ENCODE measurements at regions not wholly inside any gene's neighbourhood (a gene's known extent, or its start where the extent isn't known, plus 50 kb on each side); places are given as distances from the start of the nearest gene placed in this dataset.

DNA sequence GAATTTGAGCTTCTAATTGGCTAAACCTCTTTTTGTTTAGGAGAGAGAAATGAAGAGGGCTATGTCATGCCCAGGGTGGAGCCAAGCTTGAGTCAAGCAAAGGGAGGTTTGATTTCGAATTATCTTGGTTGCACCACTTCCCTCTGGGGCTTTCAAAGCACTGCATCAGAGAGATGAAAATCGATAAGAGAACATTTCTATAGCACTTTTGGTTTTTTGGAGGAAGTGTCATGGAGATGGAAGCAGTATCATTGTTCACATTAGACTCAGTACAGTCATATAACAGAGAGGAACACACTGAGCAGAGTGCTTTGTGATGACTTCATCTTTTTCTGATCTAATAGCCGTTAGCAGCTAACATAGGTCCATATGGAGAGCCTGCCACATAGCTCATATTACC is 120.3 kb upstream of the UXS1 start:
- Histone ChIP-seq H3K4me1 (no peaks in the 10 kb centered on the region), H3K27me3 (replicated peaks in 1 of 7) (no peaks in the 10 kb centered on the region), H3K9me3 (no peaks in the 10 kb centered on the region), H3K27ac (no peak overlapping the region), H3K4me3 (no peak overlapping the region), H3K36me3 (no peaks in the 10 kb centered on the region)
- TF ChIP-seq, protein P1, sequence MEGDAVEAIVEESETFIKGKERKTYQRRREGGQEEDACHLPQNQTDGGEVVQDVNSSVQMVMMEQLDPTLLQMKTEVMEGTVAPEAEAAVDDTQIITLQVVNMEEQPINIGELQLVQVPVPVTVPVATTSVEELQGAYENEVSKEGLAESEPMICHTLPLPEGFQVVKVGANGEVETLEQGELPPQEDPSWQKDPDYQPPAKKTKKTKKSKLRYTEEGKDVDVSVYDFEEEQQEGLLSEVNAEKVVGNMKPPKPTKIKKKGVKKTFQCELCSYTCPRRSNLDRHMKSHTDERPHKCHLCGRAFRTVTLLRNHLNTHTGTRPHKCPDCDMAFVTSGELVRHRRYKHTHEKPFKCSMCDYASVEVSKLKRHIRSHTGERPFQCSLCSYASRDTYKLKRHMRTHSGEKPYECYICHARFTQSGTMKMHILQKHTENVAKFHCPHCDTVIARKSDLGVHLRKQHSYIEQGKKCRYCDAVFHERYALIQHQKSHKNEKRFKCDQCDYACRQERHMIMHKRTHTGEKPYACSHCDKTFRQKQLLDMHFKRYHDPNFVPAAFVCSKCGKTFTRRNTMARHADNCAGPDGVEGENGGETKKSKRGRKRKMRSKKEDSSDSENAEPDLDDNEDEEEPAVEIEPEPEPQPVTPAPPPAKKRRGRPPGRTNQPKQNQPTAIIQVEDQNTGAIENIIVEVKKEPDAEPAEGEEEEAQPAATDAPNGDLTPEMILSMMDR (IDR thresholded peaks at IDR 0.05 in 8 of 11, conservative IDR thresholded peaks at IDR 0.05 in 3 of 11): no peak
- TF ChIP-seq POLR2A (IDR thresholded peaks at IDR 0.05): no peak
- TF ChIP-seq POLR2AphosphoS5 (IDR thresholded peaks at IDR 0.05): no peak
- DNase-seq: no peak
- WGBS, 5 donors: 46 to 64% (median 59%) methylated on average over 3 of the region's 3 CpGs
- intact Hi-C loops (cut with DNase I; ENCODE audit: low total_unique reads): no loop called here

DNA sequence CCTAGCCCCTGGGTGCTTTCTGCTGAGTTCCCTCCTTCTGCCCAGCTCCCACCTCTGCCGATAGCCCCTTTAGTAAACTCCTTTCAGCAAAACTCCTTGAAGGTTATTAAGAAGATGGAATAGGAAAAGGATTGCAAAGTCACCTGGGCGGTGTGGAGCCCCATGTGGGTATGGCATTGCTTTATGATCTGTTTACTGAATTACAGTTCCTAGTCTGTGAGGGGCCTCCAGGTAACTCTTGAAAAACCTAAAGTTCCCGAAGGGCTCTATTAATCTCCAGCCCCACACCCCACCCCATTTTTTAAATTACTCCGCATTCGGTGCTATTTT is 116.9 kb upstream of the UXS1 start:
- intact Hi-C loops (cut with DNase I; ENCODE audit: low total_unique reads): no loop called here
- TF ChIP-seq POLR2A (IDR thresholded peaks at IDR 0.05) (no peak), POLR2AphosphoS5 (IDR thresholded peaks at IDR 0.05) (no peak)
- TF ChIP-seq, protein P1 (IDR thresholded peaks at IDR 0.05 in 8 of 11, conservative IDR thresholded peaks at IDR 0.05 in 3 of 11): no peak

DNA sequence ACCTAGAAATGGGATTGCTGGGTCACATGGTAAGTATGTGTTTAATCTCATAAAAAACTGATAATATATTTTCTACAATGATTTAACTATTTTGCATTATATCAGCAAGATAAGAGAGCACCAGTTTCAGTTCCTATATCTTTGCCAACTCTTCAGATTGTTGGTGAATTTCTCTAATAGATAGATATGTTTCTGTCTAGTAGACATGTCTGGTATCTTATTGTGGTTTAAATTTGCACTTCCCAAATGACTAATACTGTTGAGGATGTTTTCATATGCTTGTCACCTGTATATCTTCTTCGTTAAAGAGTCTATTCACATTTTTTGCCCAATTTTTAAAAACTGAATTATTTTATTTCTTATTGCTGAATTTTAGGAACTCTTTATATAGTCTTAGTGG is 113.8 kb upstream of the UXS1 start:
- H3K36me3 ChIP-seq: no peaks in the 10 kb centered on the region
- no peak overlapping the region for H3K4me3 ChIP-seq
- TF ChIP-seq POLR2A (IDR thresholded peaks at IDR 0.05) (no peak), POLR2AphosphoS5 (IDR thresholded peaks at IDR 0.05) (no peak)
- TF ChIP-seq, protein P1 (IDR thresholded peaks at IDR 0.05 in 8 of 11, conservative IDR thresholded peaks at IDR 0.05 in 3 of 11): no peak
- H3K27me3 ChIP-seq (replicated peaks in 1 of 7): no peaks in the 10 kb centered on the region
- WGBS, 5 donors: 64 to 89% (median 71%) methylated on average over 1 of the region's 1 CpG
- no peak for DNase-seq
- peaks cover 0 to 3% (median 0%) of the 10 kb centered on the region in 8 donors for H3K9me3 ChIP-seq
- H3K27ac ChIP-seq: no peak overlapping the region
- H3K4me1 ChIP-seq: no peaks in the 10 kb centered on the region
- intact Hi-C loops (cut with DNase I; ENCODE audit: low total_unique reads): no loop called here

More for the DNA sequence above, 116.9 kb upstream of the UXS1 start:
- WGBS, 5 donors: 92 to 96% (median 96%) methylated on average over 5 of the region's 5 CpGs
- Histone ChIP-seq H3K36me3 (no peaks in the 10 kb centered on the region), H3K9me3 (no peaks in the 10 kb centered on the region), H3K27me3 (replicated peaks in 1 of 7) (no peaks in the 10 kb centered on the region), H3K4me1 (no peaks in the 10 kb centered on the region), H3K4me3 (no peak overlapping the region), H3K27ac (no peak overlapping the region)
- no peak for DNase-seq

GRCh38 chr2:106306387-106306786 is 112.3 kb upstream of the UXS1 start:
- no peaks in the 10 kb centered on the region for H3K27me3 ChIP-seq (replicated peaks in 1 of 7)
- WGBS, 5 donors: 56 to 70% (median 65%) methylated on average over 3 of the region's 3 CpGs
- TF ChIP-seq POLR2A (IDR thresholded peaks at IDR 0.05) (no peak), POLR2AphosphoS5 (IDR thresholded peaks at IDR 0.05) (no peak)
- TF ChIP-seq, protein P1 (IDR thresholded peaks at IDR 0.05 in 8 of 11, conservative IDR thresholded peaks at IDR 0.05 in 3 of 11): no peak

More at GRCh38 chr2:106306387-106306786, 112.3 kb upstream of the UXS1 start:
- Histone ChIP-seq H3K27ac (no peak overlapping the region), H3K4me3 (no peak overlapping the region), H3K4me1 (no peaks in the 10 kb centered on the region), H3K36me3 (no peaks in the 10 kb centered on the region), H3K9me3 (peaks cover 0 to 3% (median 0%) of the 10 kb centered on the region in 8 donors)
- intact Hi-C loops (cut with DNase I; ENCODE audit: low total_unique reads): no loop called here
- no peak for DNase-seq

Data from spleen (tissue), 11 donors.